HG03064 (cell line): ENCODE measurements at regions not wholly inside any gene's neighbourhood (a gene's known extent, or its start where the extent isn't known, plus 50 kb on each side); places are given as distances from the start of the nearest gene placed in this dataset.

Source experiments
- ATAC-seq: cut with Tn5 transposase; IDR thresholded peaks from one replicate; pipeline ENCODE4 v1.9.1; 2021; ENCODE audit warnings: low read depth; ENCODE audit not compliant: unreplicated experiment

- ATAC-seq = no peak
Observed at GRCh38 chr6:104621396-104621795, 238.3 kb downstream of the HACE1 start.

GRCh38 chr6:104617591-104617990 is 242.1 kb downstream of the HACE1 start:
- ATAC-seq = no peak

GRCh38 chr6:104614394-104614793 is 245.3 kb downstream of the HACE1 start:
- ATAC-seq = no peak

GRCh38 chr6:104613416-104614001 is 246.2 kb downstream of the HACE1 start:
- no peak for ATAC-seq

GRCh38 chr6:104612541-104612940 is 247.2 kb downstream of the HACE1 start:
- ATAC-seq = no peak

- ATAC-seq = no peak
Observed at GRCh38 chr6:104608101-104608500, 251.6 kb downstream of the HACE1 start.

GRCh38 chr6:104607501-104607900 is 252.2 kb downstream of the HACE1 start:
- ATAC-seq = no peak

GRCh38 chr6:104606361-104606760 is 253.4 kb downstream of the HACE1 start:
- ATAC-seq = no peak

GRCh38 chr6:104604685-104605084 is 255.0 kb downstream of the HACE1 start:
- no peak for ATAC-seq

- no peak for ATAC-seq
Observed at GRCh38 chr6:104603108-104603745, 256.5 kb downstream of the HACE1 start.

GRCh38 chr6:104601721-104602120 is 258.0 kb downstream of the HACE1 start:
- no peak for ATAC-seq

- no peak for ATAC-seq
Observed at GRCh38 chr6:104601131-104601651, 258.5 kb downstream of the HACE1 start.

GRCh38 chr6:104600639-104600931 is 259.1 kb downstream of the HACE1 start:
- no peak for ATAC-seq

- no peak for ATAC-seq
Observed at GRCh38 chr6:104599821-104600638, 259.7 kb downstream of the HACE1 start.

GRCh38 chr6:104597541-104598050 is 262.1 kb downstream of the HACE1 start:
- ATAC-seq = no peak

- no peak for ATAC-seq
Observed at GRCh38 chr6:104596091-104596490, 263.6 kb downstream of the HACE1 start.

GRCh38 chr6:104595311-104595820 is 264.4 kb downstream of the HACE1 start:
- ATAC-seq = no peak

GRCh38 chr6:104591573-104592334 is 268.0 kb downstream of the HACE1 start:
- no peak for ATAC-seq

GRCh38 chr6:104589940-104590339 is 269.8 kb downstream of the HACE1 start:
- ATAC-seq = no peak

GRCh38 chr6:104585646-104586045 is 274.1 kb downstream of the HACE1 start:
- ATAC-seq = no peak

- no peak for ATAC-seq
Observed at GRCh38 chr6:104580452-104580851, 279.3 kb downstream of the HACE1 start.
